Gastroesophageal sphincter (tissue), 3 donors: ENCODE measurements at regions not wholly inside any gene's neighbourhood (a gene's known extent, or its start where the extent isn't known, plus 50 kb on each side); places are given as distances from the start of the nearest gene placed in this dataset.

Experiments
- POLR2A ChIP-seq, 2 donors: fragments of 450-650 bp; IDR thresholded peaks; one replicate each; pipeline ENCODE4 v1.6.1; 2017; ENCODE audit warnings: antibody characterized with exemption in 2 of 2, mild to moderate bottlenecking in 2 of 2, moderate library complexity in 1 of 2
- POLR2AphosphoS5 ChIP-seq: sonication (generic); formaldehyde crosslinking; IDR thresholded peaks from one replicate; pipeline ENCODE4 v1.6.1; 2017; ENCODE audit warnings: antibody characterized with exemption
- TF ChIP-seq, protein P1 (sequence below), 4 experiments: fragments of 200-600 bp in 2 of 4; fragments of 450-650 bp in 2 of 4; sonication (generic) in 1 of 4; IDR thresholded peaks; one replicate each; pipeline ENCODE4 v1.5.1; 2017 to 2019; ENCODE audit warnings: antibody characterized with exemption in 4 of 4, mild to moderate bottlenecking in 2 of 4, moderate library complexity in 2 of 4

DNA sequence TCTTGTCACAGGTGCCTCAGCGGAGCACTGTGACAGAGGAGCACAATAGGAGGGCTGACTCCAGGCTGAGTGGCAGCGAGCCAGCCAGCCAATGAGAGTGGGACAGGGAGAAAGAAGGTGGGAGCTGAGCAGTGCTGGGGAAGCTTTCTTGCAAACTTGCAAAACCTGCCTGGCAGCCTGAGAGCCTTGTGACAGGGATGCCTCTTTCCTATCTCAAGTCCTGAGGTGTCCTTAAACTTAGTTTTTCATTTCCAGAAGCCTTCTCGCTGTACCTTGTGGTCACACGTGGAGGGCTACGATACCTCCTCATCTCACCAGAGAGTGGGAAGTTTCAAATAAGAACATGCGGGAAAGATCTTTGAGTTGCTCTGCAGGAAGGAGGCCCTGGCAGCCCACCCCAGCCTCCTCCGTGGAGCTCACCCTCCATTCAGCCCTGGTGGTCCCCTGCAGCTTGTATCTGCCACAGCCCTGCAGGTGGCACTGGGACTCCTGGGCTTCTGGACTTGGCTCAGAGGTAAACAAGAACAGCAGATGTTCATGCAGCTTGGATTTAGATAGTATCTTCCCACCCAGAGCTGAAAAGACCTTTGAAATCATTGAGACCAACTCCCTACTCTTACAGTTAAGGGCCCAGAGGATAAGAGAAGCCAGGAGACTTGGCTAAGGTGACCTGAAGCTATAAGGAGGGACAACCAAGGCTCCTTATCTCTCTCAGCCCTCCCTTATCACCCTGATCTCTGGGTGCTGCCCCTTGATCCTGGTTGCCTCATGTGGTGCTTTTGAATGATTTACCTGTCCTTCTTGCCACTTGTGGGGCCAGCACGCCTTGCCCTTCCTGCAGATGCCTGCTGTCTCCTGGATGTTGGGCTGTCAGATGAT lies 153.5 kb upstream of the MAX start:
- TF ChIP-seq, protein P1, sequence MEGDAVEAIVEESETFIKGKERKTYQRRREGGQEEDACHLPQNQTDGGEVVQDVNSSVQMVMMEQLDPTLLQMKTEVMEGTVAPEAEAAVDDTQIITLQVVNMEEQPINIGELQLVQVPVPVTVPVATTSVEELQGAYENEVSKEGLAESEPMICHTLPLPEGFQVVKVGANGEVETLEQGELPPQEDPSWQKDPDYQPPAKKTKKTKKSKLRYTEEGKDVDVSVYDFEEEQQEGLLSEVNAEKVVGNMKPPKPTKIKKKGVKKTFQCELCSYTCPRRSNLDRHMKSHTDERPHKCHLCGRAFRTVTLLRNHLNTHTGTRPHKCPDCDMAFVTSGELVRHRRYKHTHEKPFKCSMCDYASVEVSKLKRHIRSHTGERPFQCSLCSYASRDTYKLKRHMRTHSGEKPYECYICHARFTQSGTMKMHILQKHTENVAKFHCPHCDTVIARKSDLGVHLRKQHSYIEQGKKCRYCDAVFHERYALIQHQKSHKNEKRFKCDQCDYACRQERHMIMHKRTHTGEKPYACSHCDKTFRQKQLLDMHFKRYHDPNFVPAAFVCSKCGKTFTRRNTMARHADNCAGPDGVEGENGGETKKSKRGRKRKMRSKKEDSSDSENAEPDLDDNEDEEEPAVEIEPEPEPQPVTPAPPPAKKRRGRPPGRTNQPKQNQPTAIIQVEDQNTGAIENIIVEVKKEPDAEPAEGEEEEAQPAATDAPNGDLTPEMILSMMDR (IDR thresholded peaks at IDR 0.05), result no peak
- no peak for TF ChIP-seq POLR2A (IDR thresholded peaks at IDR 0.05)
- TF ChIP-seq POLR2AphosphoS5, result no peak
